Endothelial cell of umbilical vein (primary cell): ENCODE measurements at regions not wholly inside any gene's neighbourhood (a gene's known extent, or its start where the extent isn't known, plus 50 kb on each side); places are given as distances from the start of the nearest gene placed in this dataset.

ENCODE experiments used
- BruUV-seq: library from RNA; stranded (reverse); fragments of 400-500 nt; replicated peaks from 2 replicates; lab custom pipeline; 2021; lab: Mats Ljungman, UMichigan
- CTCF ChIA-PET: fragments of 300-600, 350-600 bp; sonication (Branson Sonifier 250); formaldehyde crosslinking; loops from one replicate; lab custom pipeline; 2021; ENCODE audit warnings: antibody characterized with exemption, inconsistent platforms; lab: Charles Lee
- POLR2A ChIA-PET: fragments of 300-600, 350-600 bp; sonication (Branson Sonifier 250); formaldehyde crosslinking; loops from one replicate; lab custom pipeline; 2021; ENCODE audit warnings: antibody characterized with exemption, inconsistent platforms; lab: Charles Lee
- DNase-seq: peaks from one replicate; pipeline ENCODE4 v3.0.0-alpha.2; 2011; ENCODE audit warnings: low read depth, low spot score
- FAIRE-seq: peaks from 2 replicates; lab custom pipeline; 2011; peaks lifted over from hg19 to GRCh38; lab: Jason Lieb, UNC
- H2AFZ ChIP-seq: 2 replicates; pipeline ENCODE4 v1.6.0; 2012; ENCODE audit warnings: low read depth, low read length, control low read depth, inconsistent platforms
- H3K27ac ChIP-seq: 2 replicates; pipeline ENCODE4 v1.5.1; 2011; ENCODE audit warnings: low read depth, mild to moderate bottlenecking, control low read depth, low read length, moderate library complexity; ENCODE audit not compliant: insufficient read depth
- H3K27me3 ChIP-seq, 2 experiments: 2 replicates each; pipeline versions ENCODE4 v1.6.0 to v1.6.1; 2011; ENCODE audit warnings: low read length in 2 of 2, mixed read lengths in 1 of 2; ENCODE audit not compliant: control insufficient read depth in 2 of 2, insufficient read depth in 2 of 2
- H3K36me3 ChIP-seq, 2 experiments: 2 replicates in 1 of 2; 3 replicates in 1 of 2; pipeline ENCODE4 v1.5.1; 2011; ENCODE audit warnings: low read length in 2 of 2, mild to moderate bottlenecking in 1 of 2, moderate library complexity in 1 of 2; ENCODE audit not compliant: control insufficient read depth in 2 of 2, insufficient read depth in 2 of 2; ENCODE audit errors: extremely low read depth in 1 of 2
- H3K4me1 ChIP-seq: 3 replicates; pipeline ENCODE4 v1.5.1; 2011; ENCODE audit warnings: mild to moderate bottlenecking, low read length; ENCODE audit not compliant: control insufficient read depth, insufficient read depth; ENCODE audit errors: extremely low read depth
- H3K4me2 ChIP-seq: 2 replicates; pipeline ENCODE4 v1.6.1; 2011; ENCODE audit warnings: low read length, control low read depth, mixed read lengths; ENCODE audit not compliant: insufficient read depth
- H3K4me3 ChIP-seq, 3 experiments: fragments of 200-600 bp in 1 of 3; sonication (generic), shearing (Covaris generic) in 1 of 3; replicated peaks in 1 of 3; 2 replicates each; pipeline ENCODE4 v1.5.1; 2011 to 2016; ENCODE audit warnings: control low read depth in 3 of 3, low read length in 3 of 3, mild to moderate bottlenecking in 2 of 3, inconsistent platforms in 1 of 3, low read depth in 1 of 3, moderate library complexity in 1 of 3; ENCODE audit not compliant: insufficient read depth in 1 of 3
- H3K79me2 ChIP-seq: 2 replicates; pipeline ENCODE4 v1.6.0; 2012; ENCODE audit warnings: low read length, inconsistent platforms; ENCODE audit not compliant: control insufficient read depth, insufficient read depth
- H3K9ac ChIP-seq: replicated peaks from 2 replicates; pipeline ENCODE3; 2011; ENCODE audit warnings: low read length, control low read depth; ENCODE audit not compliant: insufficient read depth; ENCODE audit errors: extremely low read depth
- H3K9me1 ChIP-seq: replicated peaks from 3 replicates; pipeline ENCODE4 v1.6.0; 2011; ENCODE audit warnings: mild to moderate bottlenecking, low read length; ENCODE audit not compliant: control insufficient read depth, insufficient read depth; ENCODE audit errors: extremely low read depth
- H3K9me3 ChIP-seq: replicated peaks from 2 replicates; pipeline ENCODE4 v1.5.1; 2012; ENCODE audit warnings: low read length, inconsistent platforms; ENCODE audit not compliant: control insufficient read depth, insufficient read depth
- H4K20me1 ChIP-seq: replicated peaks from 2 replicates; pipeline ENCODE3; 2011; ENCODE audit warnings: mild to moderate bottlenecking, low read length; ENCODE audit not compliant: control insufficient read depth, insufficient read depth; ENCODE audit errors: extremely low read depth
- JUN ChIP-seq: IDR thresholded peaks from 2 replicates; pipeline ENCODE4 v1.6.1; 2011; ENCODE audit warnings: borderline replicate concordance, low read depth; ENCODE audit not compliant: insufficient read length, insufficient read depth
- dilution Hi-C: fragments of 300-500 bp; cut with MboI; formaldehyde crosslinking; loops from one replicate; pipeline ENCODE4 v1.15.0; 2019; ENCODE audit warnings: low sequenced_read_pairs; ENCODE audit not compliant: extremely low pct_ligation_motif_present
- intact Hi-C: fragments of 100-400 bp; cut with micrococcal nuclease; formaldehyde crosslinking; loops from one replicate; pipeline ENCODE4 v1.10.0; 2022
- TF ChIP-seq, protein P1 (sequence below), 2 donors: IDR thresholded peaks; 1 replicate in 1 of 2; 2 replicates in 1 of 2; pipeline ENCODE4 v1.5.1; 2011; ENCODE audit warnings: low read length in 2 of 2, mild to moderate bottlenecking in 2 of 2, moderate library complexity in 2 of 2, control low read depth in 1 of 2, inconsistent platforms in 1 of 2, low read depth in 1 of 2; ENCODE audit not compliant: insufficient read depth in 1 of 2; ENCODE audit errors: extremely low read depth in 1 of 2
- TF ChIP-seq, protein P2 (sequence below): IDR thresholded peaks from 2 replicates; pipeline ENCODE4 v1.6.1; 2011; ENCODE audit not compliant: insufficient read depth, insufficient read length

DNA sequence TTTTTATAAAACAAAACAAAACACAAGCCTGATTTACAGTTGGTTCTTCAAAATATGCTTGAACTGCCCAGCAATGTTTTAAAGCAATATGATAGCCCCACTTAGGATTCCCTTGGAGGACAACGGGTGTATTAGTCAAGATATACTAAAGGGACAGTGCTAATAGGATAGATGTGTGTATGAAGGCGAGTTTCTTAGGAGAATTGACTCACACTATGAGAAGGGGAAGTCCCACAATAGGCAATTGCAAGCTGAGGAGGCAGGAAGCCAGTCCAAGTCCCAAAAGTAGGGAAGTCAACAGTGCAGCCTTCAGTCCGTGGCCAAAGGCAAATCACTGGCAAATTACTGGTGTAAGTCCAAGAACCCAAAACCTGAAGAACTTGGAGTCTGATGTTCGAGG, 167.9 kb downstream of the CBLN2 start:
- ChIA-PET POLR2A (no interaction called here), CTCF (no interaction called here)
- no peak overlapping the region for H3K4me3 ChIP-seq
- no peak overlapping the region for H3K27ac ChIP-seq
- H2AFZ ChIP-seq, result no peak overlapping the region
- H3K4me2 ChIP-seq, result no peak overlapping the region
- intact Hi-C loops (no loop called here), dilution Hi-C loops (no loop called here)
- H3K4me1 ChIP-seq, result no peaks in the 10 kb centered on the region
- BruUV-seq, result no TSS peak
- H4K20me1 ChIP-seq, result no peaks in the 10 kb centered on the region
- no peaks in the 10 kb centered on the region for H3K36me3 ChIP-seq
- no peak for TF ChIP-seq JUN
- TF ChIP-seq, protein P1, sequence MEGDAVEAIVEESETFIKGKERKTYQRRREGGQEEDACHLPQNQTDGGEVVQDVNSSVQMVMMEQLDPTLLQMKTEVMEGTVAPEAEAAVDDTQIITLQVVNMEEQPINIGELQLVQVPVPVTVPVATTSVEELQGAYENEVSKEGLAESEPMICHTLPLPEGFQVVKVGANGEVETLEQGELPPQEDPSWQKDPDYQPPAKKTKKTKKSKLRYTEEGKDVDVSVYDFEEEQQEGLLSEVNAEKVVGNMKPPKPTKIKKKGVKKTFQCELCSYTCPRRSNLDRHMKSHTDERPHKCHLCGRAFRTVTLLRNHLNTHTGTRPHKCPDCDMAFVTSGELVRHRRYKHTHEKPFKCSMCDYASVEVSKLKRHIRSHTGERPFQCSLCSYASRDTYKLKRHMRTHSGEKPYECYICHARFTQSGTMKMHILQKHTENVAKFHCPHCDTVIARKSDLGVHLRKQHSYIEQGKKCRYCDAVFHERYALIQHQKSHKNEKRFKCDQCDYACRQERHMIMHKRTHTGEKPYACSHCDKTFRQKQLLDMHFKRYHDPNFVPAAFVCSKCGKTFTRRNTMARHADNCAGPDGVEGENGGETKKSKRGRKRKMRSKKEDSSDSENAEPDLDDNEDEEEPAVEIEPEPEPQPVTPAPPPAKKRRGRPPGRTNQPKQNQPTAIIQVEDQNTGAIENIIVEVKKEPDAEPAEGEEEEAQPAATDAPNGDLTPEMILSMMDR (IDR thresholded peaks at IDR 0.05; ENCODE audit: extremely low read depth in 1 of 2, insufficient read depth in 1 of 2, low read depth in 1 of 2, low read length in 2 of 2), result no peak
- H3K27me3 ChIP-seq, result no peaks in the 10 kb centered on the region
- no peak for FAIRE-seq
- H3K9ac ChIP-seq, result no peak overlapping the region
- H3K9me3 ChIP-seq, result no peaks in the 10 kb centered on the region
- no peak for DNase-seq
- no peaks in the 10 kb centered on the region for H3K9me1 ChIP-seq
- no peaks in the 10 kb centered on the region for H3K79me2 ChIP-seq

DNA sequence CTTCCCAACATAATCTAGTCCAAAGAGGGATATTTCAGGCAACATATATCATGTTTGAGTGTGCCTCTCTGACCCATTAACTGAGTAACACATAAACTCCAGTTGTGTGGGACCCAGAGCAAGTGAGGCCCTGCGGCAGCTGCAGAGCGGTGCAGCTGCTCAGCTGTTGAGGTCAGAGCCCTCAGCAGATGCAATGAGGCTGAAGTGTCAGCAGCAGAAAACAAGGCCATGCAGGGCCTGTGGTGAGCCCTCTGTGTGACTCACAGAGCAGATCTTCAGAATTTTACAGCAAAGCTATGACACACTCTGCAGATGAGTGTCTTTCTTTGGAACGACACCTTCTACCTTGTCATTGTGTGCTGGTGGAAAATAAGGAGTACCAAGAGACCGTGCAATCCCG, 168.5 kb downstream of the CBLN2 start:
- dilution Hi-C loops (no loop called here), intact Hi-C loops (no loop called here)
- Histone ChIP-seq H3K9me1 (no peaks in the 10 kb centered on the region), H3K36me3 (no peaks in the 10 kb centered on the region), H4K20me1 (no peaks in the 10 kb centered on the region), H2AFZ (no peak overlapping the region), H3K79me2 (no peaks in the 10 kb centered on the region), H3K4me1 (no peaks in the 10 kb centered on the region), H3K9me3 (no peaks in the 10 kb centered on the region), H3K27ac (no peak overlapping the region), H3K4me3 (no peak overlapping the region), H3K4me2 (no peak overlapping the region), H3K27me3 (no peaks in the 10 kb centered on the region), H3K9ac (no peak overlapping the region)
- ChIA-PET POLR2A (no interaction called here), CTCF (no interaction called here)
- no peak for FAIRE-seq
- TF ChIP-seq, protein P2, sequence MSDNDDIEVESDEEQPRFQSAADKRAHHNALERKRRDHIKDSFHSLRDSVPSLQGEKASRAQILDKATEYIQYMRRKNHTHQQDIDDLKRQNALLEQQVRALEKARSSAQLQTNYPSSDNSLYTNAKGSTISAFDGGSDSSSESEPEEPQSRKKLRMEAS, result no peak
- no peak for DNase-seq
- BruUV-seq, result no TSS peak
